HEK293 (cell line): ENCODE measurements at regions not wholly inside any gene's neighbourhood (a gene's known extent, or its start where the extent isn't known, plus 50 kb on each side); places are given as distances from the start of the nearest gene placed in this dataset.

Experiments used
- BCL11A ChIP-seq: fragments of 450-650 bp; formaldehyde crosslinking; IDR thresholded peaks from 2 replicates; pipeline ENCODE4 v1.5.1; 2016; ENCODE audit warnings: low read depth, missing biosample characterization, missing genetic modification characterization
- ZNF366 ChIP-seq: fragments of 450-650 bp; formaldehyde crosslinking; conservative IDR thresholded peaks from 2 replicates; pipeline ENCODE4 v1.5.1; 2016; ENCODE audit warnings: missing biosample characterization, missing genetic modification characterization

GRCh38 chr10:83167081-83167480 is 972.2 kb upstream of the GHITM start:
- TF ChIP-seq BCL11A (tag by site-specific recombination) = no peak
- TF ChIP-seq ZNF366 (tag by site-specific recombination) = no peak
